Vagina (tissue), 2 donors: ENCODE measurements at regions not wholly inside any gene's neighbourhood (a gene's known extent, or its start where the extent isn't known, plus 50 kb on each side); places are given as distances from the start of the nearest gene placed in this dataset.

Experiments
- DNase-seq, 2 donors: peaks; one replicate each; pipeline ENCODE4 v3.0.0-alpha.2; 2017; ENCODE audit errors: extremely low spot score in 2 of 2
- H3K27ac ChIP-seq: fragments of 200-600 bp; sonication (generic); one replicate; pipeline ENCODE4 v1.5.1; 2019
- H3K27me3 ChIP-seq: fragments of 200-600 bp; sonication (generic); one replicate; pipeline ENCODE4 v1.5.1; 2019
- H3K36me3 ChIP-seq, 2 donors: fragments of 200-600 bp; sonication (generic); one replicate each; pipeline ENCODE4 v1.5.1; 2017 to 2019
- H3K4me1 ChIP-seq: fragments of 200-600 bp; sonication (generic); one replicate; pipeline ENCODE4 v1.5.1; 2019
- H3K4me3 ChIP-seq, 2 donors: fragments of 200-600 bp; sonication (generic); 1 replicate in 1 of 2; 2 replicates in 1 of 2; pipeline ENCODE4 v1.5.1; 2016 to 2019
- H3K9me3 ChIP-seq: fragments of 200-600 bp; sonication (generic); one replicate; pipeline ENCODE4 v1.5.1; 2019
- CTCF ChIP-seq, 3 experiments: fragments of 450-650 bp in 2 of 3; fragments of 200-600 bp in 1 of 3; sonication (generic) in 1 of 3; IDR thresholded peaks; one replicate each; pipeline ENCODE4 v1.5.1; 2017 to 2019; ENCODE audit warnings: antibody characterized with exemption in 3 of 3, mild to moderate bottlenecking in 2 of 3, moderate library complexity in 2 of 3
- POLR2A ChIP-seq, 2 donors: fragments of 450-650 bp; IDR thresholded peaks; one replicate each; pipeline ENCODE4 v1.6.1; 2017; ENCODE audit warnings: antibody characterized with exemption in 2 of 2, mild to moderate bottlenecking in 2 of 2, moderate library complexity in 2 of 2
- POLR2AphosphoS5 ChIP-seq, 2 donors: sonication (generic); formaldehyde crosslinking; IDR thresholded peaks; one replicate each; pipeline ENCODE4 v1.9.0; 2017; ENCODE audit warnings: antibody characterized with exemption in 2 of 2, mild to moderate bottlenecking in 2 of 2, low read depth in 1 of 2; ENCODE audit not compliant: insufficient read depth in 1 of 2
- intact Hi-C: fragments of 100-400 bp; cut with DNase I; formaldehyde crosslinking; loops from one replicate; pipeline ENCODE4 v1.15.1; 2023

- no peaks in the 10 kb centered on the region for H3K27me3 ChIP-seq
These were observed 1631.7 kb downstream of the OLFM4 start for GRCh38 chr13:54660277-54660676.

GRCh38 chr13:54676526-54677113 is 1648.0 kb downstream of the OLFM4 start:
- H3K36me3 ChIP-seq = no peaks in the 10 kb centered on the region
- no peaks in the 10 kb centered on the region for H3K27me3 ChIP-seq
- intact Hi-C loops = no loop called here
- H3K9me3 ChIP-seq = no peaks in the 10 kb centered on the region
- H3K4me1 ChIP-seq = no peaks in the 10 kb centered on the region
- no peak for DNase-seq
- no peak overlapping the region for H3K4me3 ChIP-seq
- TF ChIP-seq CTCF (IDR thresholded peaks at IDR 0.05) (no peak), POLR2AphosphoS5 (IDR thresholded peaks at IDR 0.05; ENCODE audit: insufficient read depth in 1 of 2, low read depth in 1 of 2) (no peak), POLR2A (IDR thresholded peaks at IDR 0.05) (no peak)
- H3K27ac ChIP-seq = no peak overlapping the region

More at GRCh38 chr13:54660277-54660676, 1631.7 kb downstream of the OLFM4 start:
- no peaks in the 10 kb centered on the region for H3K4me1 ChIP-seq
- intact Hi-C loops = no loop called here
- no peak overlapping the region for H3K4me3 ChIP-seq
- no peaks in the 10 kb centered on the region for H3K9me3 ChIP-seq
- no peak for DNase-seq
- no peaks in the 10 kb centered on the region for H3K36me3 ChIP-seq
- no peak overlapping the region for H3K27ac ChIP-seq
- TF ChIP-seq POLR2AphosphoS5 (IDR thresholded peaks at IDR 0.05; ENCODE audit: insufficient read depth in 1 of 2, low read depth in 1 of 2) (no peak), POLR2A (IDR thresholded peaks at IDR 0.05) (no peak), CTCF (IDR thresholded peaks at IDR 0.05) (no peak)

GRCh38 chr13:54682184-54682583 is 1653.6 kb downstream of the OLFM4 start:
- Histone ChIP-seq H3K4me1 (no peaks in the 10 kb centered on the region), H3K36me3 (no peaks in the 10 kb centered on the region), H3K27me3 (no peaks in the 10 kb centered on the region), H3K27ac (no peak overlapping the region), H3K9me3 (no peaks in the 10 kb centered on the region), H3K4me3 (no peak overlapping the region)
- intact Hi-C loops = no loop called here
- TF ChIP-seq CTCF (IDR thresholded peaks at IDR 0.05) (no peak), POLR2A (IDR thresholded peaks at IDR 0.05) (no peak), POLR2AphosphoS5 (IDR thresholded peaks at IDR 0.05; ENCODE audit: insufficient read depth in 1 of 2, low read depth in 1 of 2) (no peak)
- DNase-seq = no peak

- DNase-seq = no peak
- H3K27ac ChIP-seq = no peak overlapping the region
- intact Hi-C loops = no loop called here
- no peaks in the 10 kb centered on the region for H3K4me1 ChIP-seq
- H3K4me3 ChIP-seq = no peak overlapping the region
- no peaks in the 10 kb centered on the region for H3K36me3 ChIP-seq
- H3K27me3 ChIP-seq = no peaks in the 10 kb centered on the region
- H3K9me3 ChIP-seq = no peaks in the 10 kb centered on the region
- no peak for TF ChIP-seq CTCF (IDR thresholded peaks at IDR 0.05)
- no peak for TF ChIP-seq POLR2A (IDR thresholded peaks at IDR 0.05)
- TF ChIP-seq POLR2AphosphoS5 (IDR thresholded peaks at IDR 0.05; ENCODE audit: insufficient read depth in 1 of 2, low read depth in 1 of 2) = no peak
These were observed 1658.6 kb downstream of the OLFM4 start for GRCh38 chr13:54687173-54687572.

- TF ChIP-seq POLR2A (IDR thresholded peaks at IDR 0.05) (no peak), POLR2AphosphoS5 (IDR thresholded peaks at IDR 0.05; ENCODE audit: insufficient read depth in 1 of 2, low read depth in 1 of 2) (no peak), CTCF (IDR thresholded peaks at IDR 0.05) (no peak)
- no peaks in the 10 kb centered on the region for H3K4me1 ChIP-seq
- H3K27ac ChIP-seq = no peak overlapping the region
- no peaks in the 10 kb centered on the region for H3K9me3 ChIP-seq
- H3K4me3 ChIP-seq = no peak overlapping the region
- H3K27me3 ChIP-seq = no peaks in the 10 kb centered on the region
- intact Hi-C loops = no loop called here
- no peaks in the 10 kb centered on the region for H3K36me3 ChIP-seq
- DNase-seq = peak in 1 of 2 donors; percentile 77
These were observed 1671.2 kb downstream of the OLFM4 start for GRCh38 chr13:54699831-54700230.
